HG02623 (cell line): ENCODE measurements at regions not wholly inside any gene's neighbourhood (a gene's known extent, or its start where the extent isn't known, plus 50 kb on each side); places are given as distances from the start of the nearest gene placed in this dataset.

Source experiments
- ATAC-seq: cut with Tn5 transposase; IDR thresholded peaks from one replicate; pipeline ENCODE4 v1.9.1; 2021; ENCODE audit warnings: moderate library complexity; ENCODE audit not compliant: unreplicated experiment

- ATAC-seq = no peak
Measured at GRCh38 chr7:52283335-52283734, 752.1 kb upstream of the POM121L12 start.

DNA sequence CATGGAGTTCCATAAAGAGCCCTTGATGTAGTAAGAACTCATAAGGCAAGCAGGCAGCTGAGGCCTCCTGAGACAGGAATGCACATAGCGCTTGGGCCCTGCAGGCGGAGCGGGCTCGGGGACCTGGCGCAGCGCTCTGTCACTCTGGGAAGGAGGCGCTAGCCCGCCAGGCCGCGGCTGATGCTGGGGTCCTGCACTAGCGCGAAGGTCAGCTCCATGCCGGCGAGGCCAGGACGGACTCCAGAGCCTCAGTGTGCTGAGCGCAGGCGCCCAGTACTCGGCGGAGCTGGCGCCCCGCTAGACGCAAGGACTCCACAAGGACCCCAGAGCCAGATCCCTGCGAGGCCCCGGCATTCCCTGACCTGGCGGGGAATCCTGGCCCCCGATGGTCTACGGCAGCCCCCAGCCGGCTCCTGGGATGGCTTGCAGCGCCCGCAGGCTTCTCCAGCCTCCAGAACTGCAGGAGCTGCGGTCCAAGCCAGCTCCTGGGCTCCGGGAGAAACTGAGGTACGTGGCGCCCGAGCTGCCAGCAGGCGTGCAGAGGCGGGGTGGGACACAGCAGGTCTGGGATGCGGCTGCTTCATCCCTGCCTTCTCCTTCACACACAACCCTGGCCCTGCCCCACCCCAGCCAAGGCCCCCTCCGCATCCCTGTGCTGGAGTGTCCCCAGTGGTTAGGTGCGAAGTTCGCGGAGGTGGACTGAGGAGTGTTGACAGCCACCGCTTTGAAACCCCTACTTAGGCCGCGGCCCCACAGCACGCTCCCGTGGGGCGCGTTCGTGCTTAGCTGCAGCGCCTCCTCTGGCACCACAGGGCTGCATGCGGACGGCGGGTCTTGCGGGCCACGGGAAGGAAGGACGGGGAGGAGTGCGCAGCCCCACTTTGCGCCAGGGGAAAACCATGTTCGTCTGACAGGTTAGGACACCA is 761.5 kb upstream of the POM121L12 start:
- ATAC-seq = no peak

GRCh38 chr7:52271703-52272102 is 763.7 kb upstream of the POM121L12 start:
- no peak for ATAC-seq

- no peak for ATAC-seq
Measured at GRCh38 chr7:52270301-52270700, 765.1 kb upstream of the POM121L12 start.

- no peak for ATAC-seq
Measured at GRCh38 chr7:52269669-52270068, 765.8 kb upstream of the POM121L12 start.

DNA sequence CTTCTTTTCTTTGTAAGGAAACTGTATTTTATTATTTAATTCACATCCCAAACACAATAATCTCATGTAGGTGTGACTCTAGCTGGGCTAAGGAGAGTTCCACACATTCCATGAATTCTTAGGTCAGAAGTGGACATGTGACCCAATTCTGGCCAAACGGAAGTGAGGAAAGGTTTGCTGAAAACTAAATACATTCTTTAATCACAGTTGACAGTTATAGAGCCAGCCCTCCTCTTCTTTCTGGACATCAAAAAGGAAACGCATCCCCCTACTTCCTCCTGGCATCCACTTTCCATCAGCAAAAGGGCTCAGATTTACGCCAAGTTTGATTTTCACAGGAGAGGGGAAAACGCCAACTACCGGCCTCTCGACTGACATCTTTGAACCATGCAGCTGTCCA is 774.4 kb upstream of the POM121L12 start:
- no peak for ATAC-seq

DNA sequence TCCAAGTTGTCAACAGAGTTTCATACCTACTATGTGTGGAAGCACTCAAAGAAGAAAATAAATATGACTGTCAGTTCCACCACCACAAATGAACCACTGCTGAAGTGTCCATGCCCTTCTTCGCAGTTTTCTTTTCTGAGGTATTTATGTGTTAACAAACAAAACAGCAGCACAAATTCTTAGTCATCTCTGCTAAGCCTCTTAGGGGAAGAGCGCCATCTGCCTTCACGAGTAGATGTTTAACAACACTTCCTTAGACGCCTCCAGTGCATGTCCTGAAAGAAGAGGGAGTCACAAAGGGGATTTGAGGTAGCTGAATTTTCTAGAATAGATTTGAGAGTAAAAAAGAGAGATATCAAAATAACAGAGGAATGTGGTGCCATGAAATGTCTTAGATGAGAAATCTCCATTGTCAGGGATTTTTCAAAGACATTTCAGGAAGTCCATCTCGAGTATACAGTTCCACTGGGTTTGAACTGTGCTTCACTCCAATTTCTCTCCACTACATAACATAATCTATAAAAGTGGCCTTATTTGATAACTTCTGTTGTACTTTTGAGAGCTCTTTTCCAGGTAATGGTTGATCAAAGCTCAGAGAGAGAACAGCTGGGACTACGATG is 775.3 kb upstream of the POM121L12 start:
- no peak for ATAC-seq

DNA sequence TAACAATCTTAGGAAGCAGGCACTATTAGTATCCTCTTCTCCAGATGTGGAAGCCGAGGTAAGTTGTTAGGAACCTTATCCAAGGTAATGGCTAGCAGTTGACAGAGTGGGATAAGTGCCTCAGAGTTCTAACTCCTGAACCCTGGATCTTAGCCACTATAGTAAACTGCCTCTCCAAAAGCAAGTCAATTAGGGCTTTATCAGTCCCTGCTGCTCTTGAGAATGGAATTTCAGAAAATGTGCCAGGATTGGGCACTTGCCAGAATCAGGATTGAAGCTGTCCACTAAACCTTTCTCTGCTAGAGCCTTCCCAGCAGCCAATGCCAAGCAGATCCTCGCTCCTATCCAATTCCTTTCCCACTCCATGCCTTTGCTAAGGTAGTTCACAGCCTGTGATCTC is 777.5 kb upstream of the POM121L12 start:
- no peak for ATAC-seq

GRCh38 chr7:52254396-52255010 is 780.9 kb upstream of the POM121L12 start:
- ATAC-seq = no peak

GRCh38 chr7:52253953-52254352 is 781.5 kb upstream of the POM121L12 start:
- no peak for ATAC-seq

- no peak for ATAC-seq
Measured at GRCh38 chr7:52249741-52250140, 785.7 kb upstream of the POM121L12 start.

DNA sequence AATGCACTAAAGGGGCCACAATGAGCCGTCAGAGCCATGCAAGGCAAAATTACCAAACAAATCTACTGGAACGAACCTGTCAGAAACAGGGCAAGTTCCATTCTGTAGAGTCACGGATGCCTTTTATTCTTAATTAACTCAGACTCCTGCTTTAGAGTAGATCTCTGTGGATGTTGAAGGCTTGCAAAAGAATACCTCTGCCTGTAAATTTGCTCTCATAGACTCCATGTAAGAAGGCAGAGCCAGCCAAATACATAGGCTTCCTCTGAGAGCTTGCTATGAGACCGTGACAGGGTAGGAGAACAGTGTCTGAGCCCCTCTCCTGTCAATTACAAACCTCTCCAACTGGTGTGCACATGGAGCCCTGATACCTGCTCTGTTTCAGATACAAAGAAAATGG is 787.9 kb upstream of the POM121L12 start:
- no peak for ATAC-seq

- no peak for ATAC-seq
Measured at GRCh38 chr7:52243685-52244084, 791.7 kb upstream of the POM121L12 start.

DNA sequence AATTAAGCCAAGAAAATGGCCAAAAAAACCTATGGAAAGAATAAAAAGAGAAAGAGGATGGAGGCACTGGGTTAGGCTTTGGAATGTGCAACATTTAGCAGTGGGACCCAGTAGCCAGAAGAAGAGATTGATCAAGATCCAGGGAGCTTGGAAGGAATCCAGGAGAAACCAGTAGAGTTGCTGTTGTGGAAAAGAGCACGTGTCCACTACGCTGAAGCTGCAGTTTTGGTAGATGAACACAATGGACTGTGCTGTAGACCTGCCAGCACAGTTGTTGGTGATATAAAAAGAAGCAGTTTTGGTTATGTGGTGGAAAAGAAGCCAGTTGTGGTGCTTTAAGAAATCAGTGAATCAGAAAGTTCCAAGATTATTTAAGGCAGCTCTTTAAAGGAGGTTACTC is 802.2 kb upstream of the POM121L12 start:
- ATAC-seq = no peak

DNA sequence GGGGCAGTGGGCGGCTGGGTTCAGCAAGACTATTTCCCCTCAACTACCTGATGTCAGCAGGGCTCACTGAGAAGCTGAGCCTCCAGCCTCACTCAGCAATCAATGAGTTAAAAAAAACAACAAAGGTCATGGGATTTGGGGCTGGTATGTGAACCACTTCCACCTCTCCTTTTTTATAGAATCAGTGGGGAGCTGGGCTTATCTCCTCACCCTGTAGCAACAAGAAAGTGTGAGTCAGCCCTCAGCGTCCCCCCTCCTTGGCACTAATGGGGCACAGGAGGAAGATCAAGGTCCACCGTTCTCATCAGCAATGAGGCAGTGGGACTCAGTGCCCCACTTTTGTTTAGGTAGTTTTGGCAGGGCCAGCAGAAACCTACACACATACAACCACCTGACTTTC is 823.5 kb upstream of the POM121L12 start:
- ATAC-seq = no peak

- ATAC-seq = no peak
Measured at GRCh38 chr7:52209614-52210013, 825.8 kb upstream of the POM121L12 start.

DNA sequence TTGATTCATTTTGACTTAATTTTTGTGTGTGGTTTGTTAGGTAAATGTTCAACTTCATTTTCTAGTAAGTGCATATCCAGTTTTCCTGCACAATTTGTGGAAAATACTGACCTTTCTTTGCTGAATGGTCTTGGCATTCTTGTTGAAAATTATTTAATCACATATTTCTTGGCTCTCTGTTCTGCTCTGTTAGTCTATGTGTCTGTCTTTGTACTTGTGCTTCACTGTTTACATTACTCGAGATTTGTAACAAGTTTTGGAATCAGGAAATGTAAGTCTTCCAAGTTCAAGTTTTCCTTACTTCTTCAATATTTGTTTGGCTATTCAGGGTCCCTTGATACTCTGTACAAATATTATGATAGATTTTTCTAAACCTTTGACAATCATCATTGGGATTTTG is 838.2 kb upstream of the POM121L12 start:
- no peak for ATAC-seq

- no peak for ATAC-seq
Measured at GRCh38 chr7:52195664-52196063, 839.8 kb upstream of the POM121L12 start.

- ATAC-seq = no peak
Measured at GRCh38 chr7:52189153-52189778, 846.2 kb upstream of the POM121L12 start.

DNA sequence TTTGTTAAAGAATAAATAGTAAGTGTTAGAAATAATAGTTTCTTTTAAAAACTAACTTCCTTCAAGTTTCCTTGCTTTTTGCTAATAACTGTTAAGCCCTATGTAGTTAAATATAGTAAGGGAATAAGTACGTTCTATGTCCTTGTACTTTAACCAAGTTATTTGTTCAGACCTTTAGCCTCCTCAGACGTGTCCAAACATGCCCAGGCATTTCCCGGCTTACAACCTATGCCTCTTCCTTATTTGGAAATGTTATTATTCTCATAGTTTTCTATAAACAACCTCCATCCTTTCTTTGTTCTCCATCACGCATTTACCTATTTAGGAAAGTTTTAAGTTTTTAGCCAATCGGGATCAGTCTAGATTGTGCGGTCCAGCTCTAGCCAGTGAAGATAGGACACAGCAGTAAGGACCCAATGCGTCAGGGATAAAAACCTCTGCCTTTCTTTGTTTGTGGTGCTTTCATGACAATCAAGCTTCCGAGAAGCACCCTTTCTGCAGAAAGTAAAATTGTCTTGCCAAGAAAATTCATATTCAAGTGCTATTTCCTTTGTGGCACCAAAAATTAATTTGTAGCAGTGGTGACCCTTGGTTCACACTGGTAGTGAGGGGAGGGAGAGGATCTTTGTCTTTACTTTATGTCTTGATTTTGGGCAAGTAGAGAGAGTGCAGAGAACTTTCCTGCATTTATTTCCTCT is 851.3 kb upstream of the POM121L12 start:
- ATAC-seq = no peak

DNA sequence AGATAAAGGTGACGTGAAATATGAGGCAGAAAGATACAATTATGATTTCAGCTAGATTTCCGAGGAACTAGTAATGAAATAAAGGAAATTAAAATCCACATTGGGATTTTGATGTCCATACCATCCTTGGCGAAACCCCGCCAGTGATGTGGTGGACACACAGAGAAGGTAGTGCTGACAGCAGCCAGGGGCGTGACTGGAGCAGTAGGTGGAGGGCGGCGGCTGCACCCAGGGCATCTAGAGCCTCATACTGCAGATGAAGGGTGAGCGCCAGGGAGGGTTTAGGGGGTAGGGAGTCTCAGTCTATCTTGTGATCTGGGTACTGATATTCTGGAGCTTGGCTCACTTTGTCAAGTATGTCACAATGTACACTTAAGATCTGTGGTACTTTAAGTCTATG is 855.5 kb upstream of the POM121L12 start:
- ATAC-seq = no peak
